PC-9 (cell line): ENCODE measurements at regions not wholly inside any gene's neighbourhood (a gene's known extent, or its start where the extent isn't known, plus 50 kb on each side); places are given as distances from the start of the nearest gene placed in this dataset.

ENCODE experiments used
- CTCF ChIP-seq: fragments of 200-600 bp; sonication (generic); conservative IDR thresholded peaks from 2 replicates; pipeline ENCODE4 v1.6.1; 2017; ENCODE audit warnings: mixed run types, antibody characterized with exemption, mild to moderate bottlenecking, moderate library complexity
- EZH2 ChIP-seq: fragments of 200-600 bp; sonication (generic); IDR thresholded peaks from 2 replicates; pipeline ENCODE4 v1.8.0; 2017; ENCODE audit warnings: antibody characterized with exemption, low read depth

GRCh38 chr13:100789968-100790367, 115.4 kb upstream of the TMTC4 start:
- TF ChIP-seq CTCF = no peak
- no peak for TF ChIP-seq EZH2
